GM19455 (cell line): ENCODE measurements at regions not wholly inside any gene's neighbourhood (a gene's known extent, or its start where the extent isn't known, plus 50 kb on each side); places are given as distances from the start of the nearest gene placed in this dataset.
"Not testable (repeated sequence)": the region's sequence is repeated elsewhere in the genome, so short reads cannot be mapped to it uniquely, and the experiment has no call there.

Source experiments
- ATAC-seq: cut with Tn5 transposase; IDR thresholded peaks from one replicate; pipeline ENCODE4 v1.9.1; 2021; ENCODE audit not compliant: unreplicated experiment

DNA sequence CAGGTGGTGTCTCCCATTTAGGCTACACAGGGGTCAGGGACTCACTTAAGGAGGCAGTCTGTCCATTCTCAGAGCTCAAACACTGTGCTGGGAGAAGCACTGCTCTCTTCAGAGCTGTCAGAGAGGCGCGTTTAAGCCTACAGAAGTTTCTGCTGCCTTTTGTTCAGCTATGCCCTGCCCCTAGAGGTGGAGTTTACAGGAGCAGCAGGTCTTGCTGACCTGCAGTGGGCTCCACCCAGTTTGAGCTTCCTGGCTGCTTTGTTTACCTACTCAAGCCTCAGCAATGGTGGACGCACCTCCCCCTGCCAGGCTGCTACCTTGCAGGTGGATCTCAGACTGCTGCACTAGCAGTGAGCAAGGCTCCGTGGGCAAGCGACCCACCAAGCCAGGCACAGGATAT lies 260.1 kb downstream of the MEF2C start:
- not testable (repeated sequence) for ATAC-seq

DNA sequence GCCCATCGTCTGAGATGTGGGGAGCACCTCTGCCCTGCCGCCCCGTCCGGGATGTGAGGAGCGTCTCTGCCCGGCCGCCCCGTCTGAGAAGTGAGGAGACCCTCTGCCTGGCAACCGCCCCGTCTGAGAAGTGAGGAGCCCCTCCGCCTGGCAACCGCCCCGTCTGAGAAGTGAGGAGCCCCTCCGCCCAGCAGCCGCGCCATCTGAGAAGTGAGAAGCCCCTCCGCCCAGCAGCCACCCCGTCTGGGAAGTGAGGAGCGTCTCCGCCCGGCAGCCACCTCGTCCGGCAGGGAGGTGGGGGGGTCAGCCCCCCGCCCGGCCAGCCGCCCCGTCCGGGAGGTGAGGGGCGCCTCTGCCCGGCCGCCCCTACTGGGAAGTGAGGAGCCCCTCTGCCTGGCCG lies 267.2 kb downstream of the MEF2C start:
- not testable (repeated sequence) for ATAC-seq

- no peak for ATAC-seq
These were observed 269.9 kb downstream of the MEF2C start for GRCh38 chr5:88613051-88613450.

DNA sequence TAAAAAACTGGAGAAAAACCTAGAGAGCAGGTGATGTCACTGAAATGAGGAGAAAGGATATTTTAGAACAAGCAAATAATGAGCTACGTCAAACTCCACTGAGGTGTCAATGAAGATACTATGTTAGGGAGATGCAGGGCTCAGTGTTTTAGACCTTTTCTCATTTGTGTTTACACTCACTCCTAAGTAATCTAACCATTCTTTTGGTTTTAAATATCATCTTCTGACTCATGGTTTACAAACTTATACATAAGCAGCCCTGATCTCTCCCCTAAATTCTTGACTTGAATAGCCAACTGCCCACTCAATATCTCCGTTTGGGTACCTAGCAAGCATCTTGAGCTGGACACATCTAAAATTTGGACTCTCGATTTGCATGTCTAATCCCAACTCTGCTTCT lies 272.4 kb downstream of the MEF2C start:
- no peak for ATAC-seq

- ATAC-seq: no peak
These were observed 275.5 kb downstream of the MEF2C start for GRCh38 chr5:88607492-88607891.

DNA sequence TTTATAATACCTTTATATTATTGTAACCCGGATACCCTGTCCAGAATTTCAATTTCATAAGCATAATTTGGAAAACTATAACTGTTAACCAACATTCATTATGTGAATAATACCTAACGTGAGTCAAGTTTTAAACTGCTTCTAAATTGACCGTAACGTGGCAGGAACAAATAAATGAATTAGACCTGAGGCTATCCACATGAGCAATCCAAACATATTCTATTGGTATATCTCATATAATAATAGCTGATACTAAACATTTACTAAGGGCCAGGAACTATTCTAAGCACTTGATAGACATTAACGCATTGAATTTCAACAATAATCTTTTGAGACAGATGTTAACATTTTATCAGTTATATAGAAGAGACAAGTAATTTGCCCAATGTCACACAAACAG lies 276.4 kb downstream of the MEF2C start:
- ATAC-seq: no peak

- no peak for ATAC-seq
These were observed 276.8 kb downstream of the MEF2C start for GRCh38 chr5:88606173-88606572.

GRCh38 chr5:88602584-88602983 lies 280.4 kb downstream of the MEF2C start:
- ATAC-seq: no peak

DNA sequence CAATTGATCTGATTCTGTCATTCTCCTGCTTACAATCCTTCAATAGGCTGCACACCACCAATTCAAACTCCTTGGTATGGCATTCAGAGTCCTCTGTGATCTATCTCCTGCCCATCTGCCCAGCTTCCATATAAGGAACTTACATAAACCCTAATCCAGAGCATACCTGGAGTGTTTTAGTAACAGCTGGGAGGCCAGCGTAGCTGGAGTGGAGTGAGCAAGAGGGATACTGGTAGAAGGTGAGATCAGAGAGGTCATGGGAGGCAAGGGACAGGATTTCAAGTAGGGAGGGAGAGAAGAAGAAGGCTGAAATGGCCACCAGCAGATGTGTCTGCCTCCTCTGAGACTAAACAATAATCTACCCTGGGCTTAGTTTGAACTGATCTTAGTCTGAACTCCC lies 288.5 kb downstream of the MEF2C start:
- no peak for ATAC-seq

- ATAC-seq: no peak
These were observed 294.4 kb downstream of the MEF2C start for GRCh38 chr5:88588609-88589008.

DNA sequence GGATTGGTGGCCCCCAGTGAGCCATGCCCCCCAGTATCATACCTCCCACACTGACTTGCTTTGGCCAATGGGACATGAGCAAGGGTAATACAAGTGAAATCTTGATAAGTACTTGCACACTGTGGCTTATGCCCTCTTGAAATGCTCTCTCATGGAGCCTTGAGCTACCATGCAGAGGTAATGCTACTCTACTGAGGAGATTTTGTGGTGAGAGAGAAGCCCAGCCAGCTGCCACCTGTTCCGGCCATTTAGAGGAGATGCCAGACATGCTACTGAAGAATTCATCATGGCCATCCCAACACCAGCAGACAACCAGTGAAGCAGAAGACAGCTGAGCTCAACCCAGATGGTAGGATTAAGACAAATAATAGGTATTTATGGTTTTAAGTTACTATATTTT lies 299.5 kb downstream of the MEF2C start:
- ATAC-seq: no peak

- ATAC-seq: no peak
These were observed 289.7 kb upstream of the TMEM161B start for GRCh38 chr5:88558366-88558765.

- no peak for ATAC-seq
These were observed 289.2 kb upstream of the TMEM161B start for GRCh38 chr5:88557881-88558280.

GRCh38 chr5:88557131-88557530 lies 288.5 kb upstream of the TMEM161B start:
- no peak for ATAC-seq

DNA sequence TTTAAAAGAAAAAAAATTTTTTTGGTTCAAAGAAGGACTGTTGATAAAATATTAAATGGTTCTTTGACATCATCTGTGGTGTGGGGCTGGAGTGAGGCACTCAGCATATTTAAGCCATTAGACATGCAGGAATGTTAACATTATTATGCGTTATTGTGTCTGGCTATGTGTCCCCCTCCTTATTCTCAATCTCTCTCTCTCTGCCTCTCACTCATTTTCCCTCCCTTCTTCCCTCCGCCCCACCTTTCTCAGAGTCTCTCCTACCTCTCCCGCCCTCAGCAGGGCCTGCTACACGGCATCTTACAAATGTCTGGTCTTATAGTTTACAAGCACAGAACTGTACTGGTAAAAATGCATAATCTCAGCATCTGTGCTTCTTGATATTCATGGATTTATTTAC lies 287.8 kb upstream of the TMEM161B start:
- no peak for ATAC-seq

DNA sequence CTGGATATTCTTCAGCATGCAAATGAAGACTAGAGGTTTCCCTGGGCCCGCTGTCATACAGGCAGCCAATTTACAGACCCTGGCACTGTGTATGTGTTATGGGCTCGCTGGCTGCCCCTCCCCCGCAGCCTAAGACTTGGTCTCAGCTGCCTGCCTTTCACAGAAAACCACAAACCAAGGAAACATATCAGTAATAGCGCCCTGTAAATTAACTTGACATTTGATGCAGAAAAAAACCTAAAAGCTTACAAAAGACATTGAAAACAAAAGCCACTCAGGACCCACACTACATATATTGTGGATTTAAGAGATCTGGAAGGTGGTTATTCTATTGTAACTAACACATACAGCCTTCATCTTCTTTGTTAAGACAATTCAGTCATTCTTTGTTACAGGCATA lies 287.0 kb upstream of the TMEM161B start:
- no peak for ATAC-seq

DNA sequence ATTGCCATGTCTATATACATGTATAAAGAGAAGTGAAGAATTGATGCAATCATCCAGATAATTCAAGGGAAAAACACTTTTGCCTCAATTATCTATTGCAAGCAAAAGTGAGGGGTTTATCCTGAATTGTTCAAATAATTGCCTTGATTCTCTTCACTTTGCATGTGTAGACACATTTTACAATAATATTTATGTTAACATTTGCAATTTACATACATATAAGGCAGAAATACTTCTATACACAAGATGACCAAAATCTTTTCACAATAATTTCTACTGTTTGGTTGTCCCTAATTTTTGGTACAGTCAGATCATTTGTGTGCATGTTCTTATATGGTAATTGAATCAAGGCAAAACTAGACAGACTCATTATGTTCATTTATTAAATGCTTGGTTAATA lies 285.3 kb upstream of the TMEM161B start:
- ATAC-seq: no peak

GRCh38 chr5:88553136-88553875 lies 284.7 kb upstream of the TMEM161B start:
- ATAC-seq: no peak

DNA sequence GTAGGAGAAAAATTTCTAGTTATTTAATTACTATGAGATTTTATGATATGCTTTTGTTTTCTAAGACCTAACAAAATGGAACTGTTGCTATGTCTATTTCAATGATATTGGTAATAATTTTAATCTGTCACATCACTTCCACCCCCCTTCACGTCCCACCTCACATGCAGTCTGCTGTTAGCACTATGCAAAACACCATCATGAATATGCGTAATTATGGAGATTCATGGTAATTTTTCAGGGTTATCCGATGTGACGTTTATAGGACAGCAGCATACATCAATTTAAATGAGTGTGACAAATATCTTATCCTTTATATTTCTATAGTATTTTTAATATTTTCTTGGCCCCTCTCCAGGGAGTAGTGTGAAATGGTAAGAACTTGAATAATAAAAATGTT lies 283.8 kb upstream of the TMEM161B start:
- ATAC-seq: no peak

DNA sequence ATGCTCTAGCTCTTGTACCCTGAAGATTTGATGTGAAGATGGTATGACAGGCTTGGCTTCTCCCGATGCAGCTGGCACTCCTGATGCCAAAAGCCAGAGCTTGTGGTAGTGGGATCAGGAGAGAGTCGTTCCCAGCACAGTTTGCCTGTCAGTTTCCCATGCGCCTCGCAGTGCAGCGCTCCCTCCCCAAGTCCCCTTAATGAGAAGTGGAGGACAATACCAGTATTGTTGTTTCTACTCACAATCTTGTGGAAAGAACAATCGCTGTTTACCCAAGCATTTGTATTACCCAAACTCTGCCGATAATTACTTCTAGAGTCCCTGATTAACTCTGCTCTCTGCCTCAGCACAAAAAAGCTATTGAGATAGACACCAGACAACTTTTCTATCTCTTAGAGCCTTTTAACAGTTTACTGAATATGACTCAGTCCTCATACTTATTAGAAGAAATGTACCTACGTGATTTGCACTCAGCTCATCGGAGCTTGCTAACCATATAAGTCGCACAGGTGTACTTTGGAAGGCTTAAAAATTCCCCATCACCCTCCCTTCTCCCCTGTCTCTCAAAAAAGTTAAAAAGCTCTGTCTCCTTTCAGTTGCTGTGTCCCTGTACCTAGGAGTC lies 283.2 kb upstream of the TMEM161B start:
- ATAC-seq: no peak

DNA sequence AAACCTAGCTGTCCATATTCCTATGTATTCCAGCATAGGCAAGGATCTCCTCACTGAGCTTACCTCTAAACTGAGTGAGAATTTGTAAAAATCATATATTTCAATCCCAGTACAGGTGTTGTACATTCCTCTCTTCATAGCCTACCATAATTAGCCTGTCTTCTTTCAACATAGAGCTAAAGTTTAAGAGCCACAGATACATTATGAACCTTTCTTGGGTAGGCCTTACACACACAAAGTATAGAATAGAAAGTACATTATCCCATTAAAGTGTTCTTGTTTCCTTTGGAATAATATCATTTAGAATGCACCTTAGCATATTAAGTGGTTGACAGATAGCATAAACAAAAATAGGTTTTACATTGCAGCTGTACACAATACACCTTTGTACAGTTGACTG lies 282.1 kb upstream of the TMEM161B start:
- ATAC-seq: no peak

- no peak for ATAC-seq
These were observed 279.6 kb upstream of the TMEM161B start for GRCh38 chr5:88548136-88548805.
